ENCODE measurements at regions not wholly inside any gene's neighbourhood (a gene's known extent, or its start where the extent isn't known, plus 50 kb on each side); places are given as distances from the start of the nearest gene placed in this dataset.
A peak's percentile ranks its signal among the peaks of the same experiment; 100 is the strongest.

DNA sequence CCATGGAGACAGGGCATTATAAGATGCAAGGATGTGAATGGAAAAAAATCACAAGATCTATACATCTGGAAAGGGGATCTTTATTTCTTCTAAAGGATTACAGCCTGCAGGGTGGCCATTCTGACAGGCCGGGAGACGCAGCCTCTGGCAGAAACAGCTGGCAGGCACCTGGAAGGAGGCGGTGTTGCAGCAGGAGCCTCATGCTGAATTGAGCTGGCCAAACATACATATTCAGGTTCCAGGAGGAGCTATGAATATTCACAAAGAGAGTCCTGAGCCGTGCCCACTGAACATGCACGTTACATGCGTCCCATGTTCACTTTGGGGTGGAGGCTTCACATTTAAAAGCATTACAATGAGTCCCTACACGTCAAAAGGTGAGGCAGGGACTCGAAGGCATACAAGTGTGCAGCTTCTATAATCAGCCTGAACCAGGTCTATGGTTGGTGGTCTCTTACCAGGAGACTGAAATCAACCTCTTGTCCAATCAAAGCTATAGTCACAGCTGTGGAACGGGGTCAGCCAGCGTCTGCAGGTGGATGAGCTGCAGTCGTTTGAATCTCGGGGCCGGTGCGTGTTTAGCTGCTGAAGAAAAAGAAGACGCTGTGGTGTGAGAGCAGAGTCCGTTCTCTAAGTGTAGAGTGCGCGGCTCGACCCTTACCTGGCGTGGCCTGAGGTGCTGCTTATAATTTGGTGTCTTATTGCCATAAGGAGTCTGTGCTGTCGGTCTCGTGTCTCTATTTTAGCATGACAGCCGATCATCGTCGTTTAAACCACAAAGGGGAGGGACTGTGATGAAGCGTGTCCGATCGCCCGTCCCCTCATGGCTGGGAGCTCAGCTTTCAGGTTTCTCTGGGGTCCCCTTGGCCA lies 183.0 kb downstream of the ETS2 start:
- Histone ChIP-seq H2BK120ac (ENCODE audit: low read depth, low read length, poor library complexity, severe bottlenecking) (no peak overlapping the region), H4K5ac (ENCODE audit: insufficient read length, low read depth, low read length) (no peak overlapping the region), H2BK15ac (ENCODE audit: low read depth, low read length) (no peak overlapping the region), H3K18ac (ENCODE audit: insufficient read length, low read depth, low read length) (no peak overlapping the region), H3T11ph (ENCODE audit: low read length) (no peak overlapping the region), H4K8ac (replicated peaks; ENCODE audit: insufficient read length, low read depth, low read length) (no peak overlapping the region), H3K9ac (ENCODE audit: extremely low read depth, insufficient read length, low read length) (no peak overlapping the region), H2AFZ (ENCODE audit: low read length) (no peak overlapping the region), H3K27ac (ENCODE audit: insufficient read length, low read depth, low read length) (no peak overlapping the region), H2BK20ac (ENCODE audit: low read depth, low read length, poor library complexity, severe bottlenecking) (no peak overlapping the region), H2AK5ac (ENCODE audit: insufficient read length, low read length) (no peak overlapping the region), H3K23me2 (ENCODE audit: insufficient read length, low read depth, low read length, poor library complexity, severe bottlenecking) (no peaks in the 10 kb centered on the region), H2BK5ac (ENCODE audit: insufficient read length, low read length) (no peak overlapping the region), H3K4me1 (ENCODE audit: insufficient read depth, low read length) (peaks cover 20% of the 10 kb centered on the region; the same call in 1 of the 2 replicates), H3K4me2 (ENCODE audit: insufficient read depth, insufficient read length, low read length) (no peak overlapping the region), H3K79me2 (ENCODE audit: insufficient read depth, low read length) (no peaks in the 10 kb centered on the region), H3K4ac (ENCODE audit: low read depth, low read length) (no peak overlapping the region), H2BK12ac (ENCODE audit: insufficient read length, low read depth, low read length) (no peak overlapping the region), H4K20me1 (ENCODE audit: control insufficient read depth, insufficient read depth, insufficient read length) (no peaks in the 10 kb centered on the region), H3K27me3 (ENCODE audit: insufficient read depth, low read length) (no peaks in the 10 kb centered on the region), H3K79me1 (ENCODE audit: insufficient read depth, low read depth, low read length, poor library complexity, severe bottlenecking) (no peaks in the 10 kb centered on the region), H4K91ac (ENCODE audit: insufficient read length, low read depth, low read length) (no peak overlapping the region), H3K14ac (ENCODE audit: insufficient read depth, low read length) (no peak overlapping the region; the same call in 1 of the 2 replicates), H3K23ac (ENCODE audit: insufficient read length, low read depth, low read length) (no peak overlapping the region), H3K9me3 (ENCODE audit: control insufficient read depth, low read depth, low read length) (no peaks in the 10 kb centered on the region), H3K56ac (ENCODE audit: insufficient read length, low read depth, low read length) (no peak overlapping the region)
- TF ChIP-seq, protein P1, sequence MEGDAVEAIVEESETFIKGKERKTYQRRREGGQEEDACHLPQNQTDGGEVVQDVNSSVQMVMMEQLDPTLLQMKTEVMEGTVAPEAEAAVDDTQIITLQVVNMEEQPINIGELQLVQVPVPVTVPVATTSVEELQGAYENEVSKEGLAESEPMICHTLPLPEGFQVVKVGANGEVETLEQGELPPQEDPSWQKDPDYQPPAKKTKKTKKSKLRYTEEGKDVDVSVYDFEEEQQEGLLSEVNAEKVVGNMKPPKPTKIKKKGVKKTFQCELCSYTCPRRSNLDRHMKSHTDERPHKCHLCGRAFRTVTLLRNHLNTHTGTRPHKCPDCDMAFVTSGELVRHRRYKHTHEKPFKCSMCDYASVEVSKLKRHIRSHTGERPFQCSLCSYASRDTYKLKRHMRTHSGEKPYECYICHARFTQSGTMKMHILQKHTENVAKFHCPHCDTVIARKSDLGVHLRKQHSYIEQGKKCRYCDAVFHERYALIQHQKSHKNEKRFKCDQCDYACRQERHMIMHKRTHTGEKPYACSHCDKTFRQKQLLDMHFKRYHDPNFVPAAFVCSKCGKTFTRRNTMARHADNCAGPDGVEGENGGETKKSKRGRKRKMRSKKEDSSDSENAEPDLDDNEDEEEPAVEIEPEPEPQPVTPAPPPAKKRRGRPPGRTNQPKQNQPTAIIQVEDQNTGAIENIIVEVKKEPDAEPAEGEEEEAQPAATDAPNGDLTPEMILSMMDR (conservative IDR thresholded peaks at IDR 0.05): no peak
- no peak for DNase-seq
- Mint-ChIP-seq H3K4me1 (peaks cover 57 to 64% of the 10 kb centered on the region in 2 experiments), H3K4me3 (peak overlapping the region in 1 of 2 experiments; percentile 34; a peak in 2 of 5 replicates), H3K36me3 (ENCODE audit: insufficient read depth in 1 of 3, low read depth in 3 of 3) (no peaks in the 10 kb centered on the region; a peak in 1 of 7 replicates), H3K27me3 (ENCODE audit: low read depth) (peaks cover 22% of the 10 kb centered on the region), H3K9me3 (no peaks in the 10 kb centered on the region; a peak in 1 of 5 replicates), H3K27ac (peak overlapping the region in 1 of 3 experiments; percentile 69; a peak in 2 of 7 replicates)
- WGBS (ENCODE audit: extremely low coverage, insufficient read length, low lambda C conversion rate): no CpG with 5 or more reads among the region's 29 CpGs
